ENCODE measurements at regions not wholly inside any gene's neighbourhood (a gene's known extent, or its start where the extent isn't known, plus 50 kb on each side); places are given as distances from the start of the nearest gene placed in this dataset.

DNA sequence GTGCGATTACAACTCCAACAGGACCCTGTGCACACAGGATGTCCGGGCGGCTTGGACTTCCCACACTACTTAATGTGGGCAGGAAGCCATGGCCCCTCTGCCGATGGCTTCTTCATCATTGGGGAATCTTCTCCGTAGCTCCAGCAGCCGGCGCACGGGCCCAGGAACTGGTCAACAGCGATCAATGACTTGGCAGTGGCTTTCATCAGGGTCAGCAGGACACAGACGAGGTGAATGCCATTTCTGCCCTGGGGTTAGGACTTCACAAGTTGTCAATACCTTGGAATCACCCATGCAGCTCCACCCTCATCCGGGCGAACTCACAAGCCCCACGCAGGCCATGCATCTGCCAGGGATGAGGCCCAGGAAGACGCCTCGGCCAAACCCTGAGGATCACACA is 645.7 kb downstream of the BRD1 start:
- H3K4me3 ChIP-seq (ENCODE audit: low read depth, low read length), result no peak overlapping the region
- CTCF ChIA-PET, result no interaction called here
- no peaks in the 10 kb centered on the region for H3K27me3 ChIP-seq (ENCODE audit: control insufficient read depth, insufficient read depth, low read length)
- H3K36me3 ChIP-seq (ENCODE audit: control insufficient read depth, insufficient read depth, low read length), result no peaks in the 10 kb centered on the region
- DNase-seq (ENCODE audit: low read depth), result no peak
- POLR2A ChIA-PET, result no interaction called here
- TF ChIP-seq, protein P1, sequence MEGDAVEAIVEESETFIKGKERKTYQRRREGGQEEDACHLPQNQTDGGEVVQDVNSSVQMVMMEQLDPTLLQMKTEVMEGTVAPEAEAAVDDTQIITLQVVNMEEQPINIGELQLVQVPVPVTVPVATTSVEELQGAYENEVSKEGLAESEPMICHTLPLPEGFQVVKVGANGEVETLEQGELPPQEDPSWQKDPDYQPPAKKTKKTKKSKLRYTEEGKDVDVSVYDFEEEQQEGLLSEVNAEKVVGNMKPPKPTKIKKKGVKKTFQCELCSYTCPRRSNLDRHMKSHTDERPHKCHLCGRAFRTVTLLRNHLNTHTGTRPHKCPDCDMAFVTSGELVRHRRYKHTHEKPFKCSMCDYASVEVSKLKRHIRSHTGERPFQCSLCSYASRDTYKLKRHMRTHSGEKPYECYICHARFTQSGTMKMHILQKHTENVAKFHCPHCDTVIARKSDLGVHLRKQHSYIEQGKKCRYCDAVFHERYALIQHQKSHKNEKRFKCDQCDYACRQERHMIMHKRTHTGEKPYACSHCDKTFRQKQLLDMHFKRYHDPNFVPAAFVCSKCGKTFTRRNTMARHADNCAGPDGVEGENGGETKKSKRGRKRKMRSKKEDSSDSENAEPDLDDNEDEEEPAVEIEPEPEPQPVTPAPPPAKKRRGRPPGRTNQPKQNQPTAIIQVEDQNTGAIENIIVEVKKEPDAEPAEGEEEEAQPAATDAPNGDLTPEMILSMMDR (IDR thresholded peaks at IDR 0.05; ENCODE audit: insufficient read depth, low read depth, low read length), result no peak

DNA sequence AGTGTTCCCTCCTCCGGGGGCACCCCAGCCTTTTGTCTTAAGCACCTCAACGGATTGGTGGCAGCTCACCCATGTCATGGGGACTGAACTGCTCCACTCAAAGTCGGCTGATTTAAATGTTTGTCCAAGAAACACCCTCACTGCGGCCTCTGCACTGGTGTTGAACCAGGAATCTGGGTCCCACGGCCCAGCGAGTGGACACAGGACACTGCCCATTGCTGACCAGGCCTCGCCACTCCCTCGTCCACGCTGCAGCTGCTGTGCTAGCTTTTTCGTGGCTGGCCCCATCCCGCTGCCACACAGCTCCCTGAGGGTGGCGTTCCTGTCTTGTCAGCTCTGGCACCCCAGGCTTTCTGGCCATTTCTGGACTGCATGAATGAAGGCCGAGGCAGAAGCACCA is 646.2 kb downstream of the BRD1 start:
- POLR2A ChIA-PET, result no interaction called here
- CTCF ChIA-PET, result no interaction called here
- no peaks in the 10 kb centered on the region for H3K27me3 ChIP-seq (ENCODE audit: control insufficient read depth, insufficient read depth, low read length)
- no peak overlapping the region for H3K4me3 ChIP-seq (ENCODE audit: low read depth, low read length)
- no peaks in the 10 kb centered on the region for H3K36me3 ChIP-seq (ENCODE audit: control insufficient read depth, insufficient read depth, low read length)
- DNase-seq (ENCODE audit: low read depth), result no peak
- TF ChIP-seq, protein P1 (IDR thresholded peaks at IDR 0.05; ENCODE audit: insufficient read depth, low read depth, low read length), result no peak

DNA sequence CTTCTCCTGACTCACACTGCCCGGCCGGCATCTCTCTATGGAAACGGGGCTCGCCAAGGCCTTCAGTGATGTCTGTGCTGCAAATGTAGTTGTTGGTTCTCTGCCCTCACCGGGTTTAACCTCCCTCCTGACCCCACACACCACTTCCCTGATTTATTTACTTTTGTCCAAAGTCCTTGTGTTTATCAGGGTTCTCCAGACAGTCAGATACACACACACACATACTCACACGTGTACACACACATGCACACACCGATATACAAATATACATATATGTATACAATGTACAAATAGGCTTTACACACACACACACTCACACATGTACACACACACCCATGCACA is 647.0 kb downstream of the BRD1 start:
- H3K27me3 ChIP-seq (ENCODE audit: control insufficient read depth, insufficient read depth, low read length), result no peaks in the 10 kb centered on the region
- POLR2A ChIA-PET, result no interaction called here
- DNase-seq (ENCODE audit: low read depth), result no peak
- H3K4me3 ChIP-seq (ENCODE audit: low read depth, low read length), result no peak overlapping the region
- TF ChIP-seq, protein P1 (IDR thresholded peaks at IDR 0.05; ENCODE audit: insufficient read depth, low read depth, low read length), result no peak
- no peaks in the 10 kb centered on the region for H3K36me3 ChIP-seq (ENCODE audit: control insufficient read depth, insufficient read depth, low read length)
- CTCF ChIA-PET, result no interaction called here

DNA sequence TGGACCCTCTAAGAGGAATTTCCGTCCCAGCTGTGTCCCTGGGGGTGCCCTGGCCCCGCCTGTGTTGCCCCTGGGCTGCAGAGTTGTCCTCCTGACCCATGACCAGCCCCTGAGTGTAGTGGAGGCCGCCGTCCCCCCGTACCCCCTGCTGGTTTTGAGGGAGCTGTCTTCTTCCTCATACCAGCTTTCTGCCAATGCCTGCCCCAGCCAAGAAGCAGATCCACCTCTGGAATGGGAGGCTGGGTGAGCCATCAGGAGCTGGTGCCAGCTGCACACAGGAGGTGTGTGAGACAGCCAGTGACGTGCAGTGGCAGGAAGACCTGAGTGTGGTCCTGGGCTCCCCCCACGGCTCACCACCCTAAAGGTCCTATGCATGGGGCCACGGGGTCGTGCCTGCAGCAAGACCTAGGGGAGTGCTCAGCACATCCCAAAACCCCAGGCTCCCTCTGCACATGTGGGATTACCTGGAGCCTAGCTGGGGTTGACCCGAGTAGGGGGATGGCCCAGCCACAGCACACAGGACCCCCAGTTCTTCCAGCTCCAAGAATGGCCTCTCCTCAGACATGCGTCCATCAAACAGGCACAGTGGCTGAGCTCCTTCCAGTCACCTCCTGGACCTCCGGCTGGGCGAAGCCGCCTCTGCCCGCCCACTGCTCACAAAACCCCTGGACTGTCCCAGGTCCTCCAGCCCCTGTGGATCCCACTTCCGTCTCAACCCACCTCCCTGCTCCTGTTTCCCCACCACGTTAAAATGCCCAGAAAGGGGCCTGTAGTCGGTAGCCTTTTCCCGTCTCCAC is 647.6 kb downstream of the BRD1 start:
- no peak for DNase-seq (ENCODE audit: low read depth)
- TF ChIP-seq, protein P1 (IDR thresholded peaks at IDR 0.05; ENCODE audit: insufficient read depth, low read depth, low read length), result no peak
- ChIA-PET CTCF (no interaction called here), POLR2A (no interaction called here)
- Histone ChIP-seq H3K36me3 (ENCODE audit: control insufficient read depth, insufficient read depth, low read length) (no peaks in the 10 kb centered on the region), H3K4me3 (ENCODE audit: low read depth, low read length) (no peak overlapping the region), H3K27me3 (ENCODE audit: control insufficient read depth, insufficient read depth, low read length) (no peaks in the 10 kb centered on the region)

DNA sequence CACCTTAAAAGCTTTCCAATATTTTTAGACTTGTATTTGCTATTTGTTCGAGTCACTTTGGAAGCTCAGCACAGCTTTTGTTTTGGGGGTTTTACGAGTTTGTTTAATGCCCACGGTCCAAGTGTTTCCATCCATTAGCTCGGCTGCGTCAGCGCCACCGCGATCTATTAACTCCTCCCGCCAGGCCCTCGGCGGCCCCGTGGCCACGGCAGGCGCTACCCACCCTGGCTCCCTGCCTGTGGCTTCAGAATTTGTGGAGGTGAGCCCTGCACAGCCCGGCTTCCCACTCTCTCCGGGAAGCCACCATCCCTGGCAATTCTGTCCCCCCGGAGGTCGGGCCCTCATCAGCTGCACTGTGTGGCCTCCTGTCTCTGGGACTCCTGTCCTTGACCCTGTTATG is 648.5 kb downstream of the BRD1 start:
- no peak for DNase-seq (ENCODE audit: low read depth)
- CTCF ChIA-PET, result no interaction called here
- H3K4me3 ChIP-seq (ENCODE audit: low read depth, low read length), result no peak overlapping the region
- H3K36me3 ChIP-seq (ENCODE audit: control insufficient read depth, insufficient read depth, low read length), result no peaks in the 10 kb centered on the region
- TF ChIP-seq, protein P1 (IDR thresholded peaks at IDR 0.05; ENCODE audit: insufficient read depth, low read depth, low read length), result no peak
- POLR2A ChIA-PET, result no interaction called here
- H3K27me3 ChIP-seq (ENCODE audit: control insufficient read depth, insufficient read depth, low read length), result no peaks in the 10 kb centered on the region

All from BJ (cell line).